ENCODE measurements at regions not wholly inside any gene's neighbourhood (a gene's known extent, or its start where the extent isn't known, plus 50 kb on each side); places are given as distances from the start of the nearest gene placed in this dataset.

GRCh38 chr3:160103397-160103796 is 114.8 kb downstream of the IL12A start:
- Histone ChIP-seq H3K9me3 (no peaks in the 10 kb centered on the region), H3K36me3 (ENCODE audit: low read depth, missing control alignments) (no peaks in the 10 kb centered on the region), H3K27ac (no peak overlapping the region), H3K4me3 (no peak overlapping the region), H3K4me1 (no peaks in the 10 kb centered on the region), H3K27me3 (no peaks in the 10 kb centered on the region)
- TF ChIP-seq, protein P1, sequence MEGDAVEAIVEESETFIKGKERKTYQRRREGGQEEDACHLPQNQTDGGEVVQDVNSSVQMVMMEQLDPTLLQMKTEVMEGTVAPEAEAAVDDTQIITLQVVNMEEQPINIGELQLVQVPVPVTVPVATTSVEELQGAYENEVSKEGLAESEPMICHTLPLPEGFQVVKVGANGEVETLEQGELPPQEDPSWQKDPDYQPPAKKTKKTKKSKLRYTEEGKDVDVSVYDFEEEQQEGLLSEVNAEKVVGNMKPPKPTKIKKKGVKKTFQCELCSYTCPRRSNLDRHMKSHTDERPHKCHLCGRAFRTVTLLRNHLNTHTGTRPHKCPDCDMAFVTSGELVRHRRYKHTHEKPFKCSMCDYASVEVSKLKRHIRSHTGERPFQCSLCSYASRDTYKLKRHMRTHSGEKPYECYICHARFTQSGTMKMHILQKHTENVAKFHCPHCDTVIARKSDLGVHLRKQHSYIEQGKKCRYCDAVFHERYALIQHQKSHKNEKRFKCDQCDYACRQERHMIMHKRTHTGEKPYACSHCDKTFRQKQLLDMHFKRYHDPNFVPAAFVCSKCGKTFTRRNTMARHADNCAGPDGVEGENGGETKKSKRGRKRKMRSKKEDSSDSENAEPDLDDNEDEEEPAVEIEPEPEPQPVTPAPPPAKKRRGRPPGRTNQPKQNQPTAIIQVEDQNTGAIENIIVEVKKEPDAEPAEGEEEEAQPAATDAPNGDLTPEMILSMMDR (IDR thresholded peaks at IDR 0.05) = no peak
- no peak for TF ChIP-seq POLR2A (IDR thresholded peaks at IDR 0.05)
- no peak for DNase-seq
- intact Hi-C loops (cut with DNase I; ENCODE audit: low total_unique reads) = no loop called here
- WGBS, 2 donors = 92 to 95% methylated on average over 2 of the region's 2 CpGs

DNA sequence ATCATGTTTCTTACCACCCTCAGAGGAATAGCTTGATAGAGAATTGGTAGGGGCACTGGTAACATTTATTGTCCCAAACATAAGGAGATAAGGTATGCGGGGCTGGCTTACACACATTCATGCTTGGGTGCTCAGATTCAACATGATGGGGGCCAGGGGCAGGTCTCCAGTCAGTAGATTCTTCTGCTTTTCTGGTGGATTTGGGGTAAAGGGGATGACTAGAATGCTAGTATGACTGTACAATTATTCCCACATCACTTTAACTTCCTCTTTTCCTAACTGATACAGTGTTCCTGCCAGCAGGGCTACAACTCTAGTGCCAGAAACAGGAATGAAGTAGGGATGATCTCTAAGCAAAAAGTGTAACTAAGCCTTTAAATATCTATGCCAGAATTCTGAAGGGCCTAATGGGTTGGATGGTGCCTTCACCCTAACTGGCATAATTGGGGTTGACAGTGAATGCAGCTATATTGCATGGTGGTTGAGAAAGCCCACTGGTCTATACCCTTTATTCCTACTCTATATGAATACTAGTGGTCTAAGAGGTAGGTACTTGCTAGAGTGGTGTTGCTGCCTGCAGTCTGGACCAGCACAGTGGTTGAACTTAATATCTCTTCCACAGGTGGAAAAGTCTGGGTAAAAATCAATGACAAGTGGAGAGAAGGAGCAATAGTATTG is 117.4 kb downstream of the IL12A start:
- Histone ChIP-seq H3K4me1 (no peaks in the 10 kb centered on the region), H3K27ac (no peak overlapping the region), H3K27me3 (no peaks in the 10 kb centered on the region), H3K4me3 (no peak overlapping the region), H3K36me3 (ENCODE audit: low read depth, missing control alignments) (no peaks in the 10 kb centered on the region), H3K9me3 (no peaks in the 10 kb centered on the region)
- TF ChIP-seq POLR2A (IDR thresholded peaks at IDR 0.05) = no peak
- TF ChIP-seq, protein P1 (IDR thresholded peaks at IDR 0.05) = no peak
- intact Hi-C loops (cut with DNase I; ENCODE audit: low total_unique reads) = no loop called here
- WGBS, 2 donors = 80 to 92% methylated on average over 1 of the region's 1 CpG
- DNase-seq = no peak

DNA sequence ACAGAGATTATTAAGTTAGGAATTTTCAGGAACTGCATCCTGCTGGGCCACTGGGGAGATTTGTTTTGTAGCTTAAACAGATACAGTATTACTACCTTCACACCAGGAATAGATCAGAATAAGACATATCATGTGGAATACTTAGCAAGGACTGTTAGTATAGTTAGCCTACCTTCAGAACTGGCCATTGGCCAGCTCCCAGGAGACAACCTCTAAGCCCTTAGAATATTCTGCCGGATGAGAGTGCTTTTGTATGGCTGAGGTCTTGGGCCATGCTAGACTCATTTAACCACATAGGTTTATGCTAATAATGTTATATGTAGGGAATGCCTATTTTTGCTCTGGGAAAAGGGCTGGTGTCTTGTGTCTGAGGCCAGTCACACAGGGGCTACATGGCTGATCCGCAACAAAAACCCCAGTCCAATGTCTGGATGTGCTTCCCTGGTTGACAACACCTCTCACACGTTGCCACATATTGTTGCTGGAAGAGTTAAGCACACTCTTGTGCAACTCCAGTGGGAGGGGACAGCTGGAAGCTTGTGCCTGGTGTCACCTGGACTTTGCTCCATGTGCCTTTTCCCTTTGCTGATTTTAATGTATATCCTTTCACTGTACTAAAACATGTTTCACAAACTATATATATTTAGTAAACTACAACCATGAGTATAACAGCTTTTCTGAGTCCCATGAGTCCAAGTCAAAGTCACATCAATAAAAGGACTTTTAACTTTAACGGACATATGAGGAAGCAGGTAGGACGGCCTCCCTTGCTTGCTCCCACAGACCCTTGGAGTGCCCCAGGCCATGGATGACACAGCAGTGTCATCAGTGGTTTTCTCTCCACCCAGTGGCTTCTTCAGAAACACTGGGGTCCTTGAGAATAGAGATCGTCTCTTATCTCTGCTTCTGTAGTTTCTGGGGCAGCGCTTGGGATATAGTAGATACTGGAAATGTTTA is 118.0 kb upstream of the C3orf80 start:
- TF ChIP-seq POLR2A (IDR thresholded peaks at IDR 0.05) = no peak
- TF ChIP-seq, protein P1 (IDR thresholded peaks at IDR 0.05) = no peak
- WGBS, 2 donors = 71 to 84% methylated on average over 6 to 7 of the region's 7 CpGs
- no peaks in the 10 kb centered on the region for H3K36me3 ChIP-seq (ENCODE audit: low read depth, missing control alignments)
- H3K27ac ChIP-seq = no peak overlapping the region
- H3K27me3 ChIP-seq = no peaks in the 10 kb centered on the region
- no peaks in the 10 kb centered on the region for H3K9me3 ChIP-seq
- no peak for DNase-seq
- intact Hi-C loops (cut with DNase I; ENCODE audit: low total_unique reads) = no loop called here
- H3K4me1 ChIP-seq = no peaks in the 10 kb centered on the region
- H3K4me3 ChIP-seq = no peak overlapping the region

- Histone ChIP-seq H3K4me1 (no peaks in the 10 kb centered on the region), H3K36me3 (ENCODE audit: low read depth, missing control alignments) (no peaks in the 10 kb centered on the region), H3K27me3 (no peaks in the 10 kb centered on the region), H3K27ac (no peak overlapping the region), H3K9me3 (no peaks in the 10 kb centered on the region), H3K4me3 (no peak overlapping the region)
- 74 to 75% methylated on average over 4 of the region's 4 CpGs for WGBS, 2 donors
- intact Hi-C loops (cut with DNase I; ENCODE audit: low total_unique reads) = no loop called here
- TF ChIP-seq, protein P1 (IDR thresholded peaks at IDR 0.05) = no peak
- TF ChIP-seq POLR2A (IDR thresholded peaks at IDR 0.05) = no peak
- no peak for DNase-seq
Measured at GRCh38 chr3:160108362-160108761, 116.9 kb upstream of the C3orf80 start.
